Common myeloid progenitor, CD34-positive (primary cell): ENCODE measurements at regions not wholly inside any gene's neighbourhood (a gene's known extent, or its start where the extent isn't known, plus 50 kb on each side); places are given as distances from the start of the nearest gene placed in this dataset.

Source experiments
- CTCF ChIA-PET: fragments of 350-600 bp; sonication (Branson Sonifier 250); formaldehyde crosslinking; loops from one replicate; lab custom pipeline; 2021; ENCODE audit warnings: antibody characterized with exemption; lab: Charles Lee
- POLR2A ChIA-PET: fragments of 350-600 bp; sonication (Branson Sonifier 250); formaldehyde crosslinking; loops from one replicate; lab custom pipeline; 2021; ENCODE audit warnings: antibody characterized with exemption; lab: Charles Lee
- DNase-seq, 3 donors: peaks; one replicate each; pipeline versions ENCODE4 v3.0.0 to v3.0.0-alpha.2; 2013
- H3K27ac ChIP-seq, 2 experiments: 1 replicate in 1 of 2; 2 replicates in 1 of 2; pipeline ENCODE4 v1.7.0; 2013; ENCODE audit warnings: inconsistent platforms in 2 of 2, low read length in 2 of 2, mild to moderate bottlenecking in 2 of 2, low read depth in 1 of 2, moderate library complexity in 1 of 2; ENCODE audit not compliant: severe bottlenecking in 2 of 2, insufficient read depth in 1 of 2, poor library complexity in 1 of 2
- H3K27me3 ChIP-seq, 5 experiments: replicated peaks in 2 of 5; 1 replicate in 3 of 5; 2 replicates in 2 of 5; pipeline versions ENCODE4 v1.6.1 to v1.7.0; 2013; ENCODE audit warnings: low read length in 4 of 5, mild to moderate bottlenecking in 2 of 5, moderate library complexity in 2 of 5, inconsistent platforms in 1 of 5; ENCODE audit not compliant: insufficient read depth in 5 of 5, control insufficient read depth in 4 of 5
- H3K36me3 ChIP-seq, 4 experiments: 1 replicate in 2 of 4; 2 replicates in 2 of 4; pipeline versions ENCODE4 v1.6.1 to v1.7.0; 2013; ENCODE audit warnings: low read length in 3 of 4, control low read depth in 1 of 4, mild to moderate bottlenecking in 1 of 4; ENCODE audit not compliant: control insufficient read depth in 4 of 4, insufficient read depth in 4 of 4
- H3K4me1 ChIP-seq, 4 experiments: 1 replicate in 3 of 4; 2 replicates in 1 of 4; pipeline versions ENCODE4 v1.6.1 to v1.7.1; 2013; ENCODE audit warnings: low read length in 3 of 4, mild to moderate bottlenecking in 3 of 4, control low read depth in 1 of 4, inconsistent platforms in 1 of 4, moderate library complexity in 1 of 4; ENCODE audit not compliant: control insufficient read depth in 4 of 4, insufficient read depth in 4 of 4; ENCODE audit errors: control extremely low read depth in 1 of 4
- H3K4me3 ChIP-seq, 7 experiments: 1 replicate in 4 of 7; 2 replicates in 3 of 7; pipeline versions ENCODE4 v1.5.1 to v1.7.0; 2013; ENCODE audit warnings: mild to moderate bottlenecking in 7 of 7, low read length in 6 of 7, moderate library complexity in 6 of 7, inconsistent platforms in 2 of 7, low read depth in 2 of 7, control low read depth in 1 of 7; ENCODE audit not compliant: insufficient read depth in 4 of 7, control insufficient read depth in 1 of 7; ENCODE audit errors: extremely low read depth in 1 of 7
- H3K9me3 ChIP-seq, 5 experiments: 1 replicate in 4 of 5; 2 replicates in 1 of 5; pipeline versions ENCODE4 v1.6.1 to v1.7.1; 2013; ENCODE audit warnings: low read length in 4 of 5, mild to moderate bottlenecking in 2 of 5, inconsistent platforms in 1 of 5, low read depth in 1 of 5, moderate library complexity in 1 of 5; ENCODE audit not compliant: control insufficient read depth in 4 of 5, insufficient read depth in 2 of 5; ENCODE audit errors: control extremely low read depth in 1 of 5
- WGBS: methylation state at CpG from one replicate; pipeline ENCODE4 v1.1.5; 2013; ENCODE audit not compliant: insufficient coverage; 5-methylcytosine and 5-hydroxymethylcytosine counted together

GRCh38 chr5:158154226-158155005 is 295.5 kb upstream of the CLINT1 start:
- CTCF ChIA-PET, result no interaction called here
- WGBS, result 100% methylated on average over 2 of the region's 3 CpGs
- H3K9me3 ChIP-seq, result no peaks in the 10 kb centered on the region

GRCh38 chr5:158153508-158153907 is 294.6 kb upstream of the CLINT1 start:
- no peaks in the 10 kb centered on the region for H3K9me3 ChIP-seq
- H3K27ac ChIP-seq, result no peak overlapping the region
- no peaks in the 10 kb centered on the region for H3K4me1 ChIP-seq
- WGBS, result 90% methylated on average over 2 of the region's 3 CpGs
- CTCF ChIA-PET, result interaction anchor here (0.5 kb wide), 1 partner anchor 114 kb away, joined by 3 read pairs; no protein-coding TSS in a partner anchor
- POLR2A ChIA-PET, result interaction anchor here (0.6 kb wide), 1 partner anchor 20 kb away, joined by 3 read pairs; no protein-coding TSS in a partner anchor
- H3K36me3 ChIP-seq, result no peaks in the 10 kb centered on the region
- H3K27me3 ChIP-seq, result peaks cover 0 to 4% (median 0%) of the 10 kb centered on the region in 5 experiments
- H3K4me3 ChIP-seq, result no peak overlapping the region
- DNase-seq, result no peak

More at GRCh38 chr5:158154226-158155005, 295.5 kb upstream of the CLINT1 start:
- Histone ChIP-seq H3K27me3 (peaks cover 0 to 4% (median 0%) of the 10 kb centered on the region in 5 experiments), H3K27ac (no peak overlapping the region), H3K4me3 (no peak overlapping the region), H3K36me3 (no peaks in the 10 kb centered on the region), H3K4me1 (no peaks in the 10 kb centered on the region)
- POLR2A ChIA-PET, result no interaction called here
- DNase-seq, result no peak

GRCh38 chr5:158152136-158152535 is 293.2 kb upstream of the CLINT1 start:
- no peaks in the 10 kb centered on the region for H3K9me3 ChIP-seq
- no peak for DNase-seq
- H3K4me1 ChIP-seq, result no peaks in the 10 kb centered on the region
- peaks cover 0 to 4% (median 0%) of the 10 kb centered on the region in 5 experiments for H3K27me3 ChIP-seq
- WGBS, result 97% methylated on average over 3 of the region's 3 CpGs
- no peaks in the 10 kb centered on the region for H3K36me3 ChIP-seq
- ChIA-PET CTCF (no interaction called here), POLR2A (no interaction called here)
- H3K4me3 ChIP-seq, result no peak overlapping the region
- H3K27ac ChIP-seq, result no peak overlapping the region

GRCh38 chr5:158147227-158147626 is 288.3 kb upstream of the CLINT1 start:
- Histone ChIP-seq H3K9me3 (no peaks in the 10 kb centered on the region), H3K36me3 (no peaks in the 10 kb centered on the region), H3K4me1 (no peaks in the 10 kb centered on the region), H3K4me3 (no peak overlapping the region), H3K27ac (no peak overlapping the region), H3K27me3 (peaks cover 0 to 4% (median 0%) of the 10 kb centered on the region in 5 experiments)
- ChIA-PET POLR2A (no interaction called here), CTCF (no interaction called here)
- no peak for DNase-seq
- no CpG with 5 or more reads among the region's 1 CpG for WGBS

- Histone ChIP-seq H3K9me3 (no peaks in the 10 kb centered on the region), H3K27me3 (peaks cover 0 to 4% (median 0%) of the 10 kb centered on the region in 5 experiments), H3K36me3 (no peaks in the 10 kb centered on the region), H3K27ac (no peak overlapping the region), H3K4me1 (no peaks in the 10 kb centered on the region), H3K4me3 (no peak overlapping the region)
- 90% methylated on average over 4 of the region's 4 CpGs for WGBS
- DNase-seq, result no peak
- ChIA-PET CTCF (interaction anchor here (1.8 kb wide), 1 partner anchor 29 kb away, joined by 4 read pairs; no protein-coding TSS in a partner anchor), POLR2A (no interaction called here)
Measured at GRCh38 chr5:158145827-158146226, 286.9 kb upstream of the CLINT1 start.

- Histone ChIP-seq H3K4me1 (no peaks in the 10 kb centered on the region), H3K9me3 (no peaks in the 10 kb centered on the region), H3K27ac (no peak overlapping the region), H3K4me3 (no peak overlapping the region), H3K36me3 (no peaks in the 10 kb centered on the region), H3K27me3 (peaks cover 0 to 2% (median 0%) of the 10 kb centered on the region in 5 experiments)
- 100% methylated on average over 1 of the region's 3 CpGs for WGBS
- POLR2A ChIA-PET, result no interaction called here
- no peak for DNase-seq
- CTCF ChIA-PET, result no interaction called here
Measured at GRCh38 chr5:158143081-158143480, 284.1 kb upstream of the CLINT1 start.

GRCh38 chr5:158142156-158142555 is 283.2 kb upstream of the CLINT1 start:
- Histone ChIP-seq H3K36me3 (no peaks in the 10 kb centered on the region), H3K9me3 (no peaks in the 10 kb centered on the region), H3K27ac (no peak overlapping the region), H3K27me3 (peaks cover 0 to 3% (median 0%) of the 10 kb centered on the region in 5 experiments), H3K4me3 (no peak overlapping the region), H3K4me1 (no peaks in the 10 kb centered on the region)
- POLR2A ChIA-PET, result no interaction called here
- whole genome bisulfite sequencing, result 95% methylated on average over 3 of the region's 3 CpGs
- CTCF ChIA-PET, result no interaction called here
- DNase-seq, result no peak
